ENCODE measurements at regions not wholly inside any gene's neighbourhood (a gene's known extent, or its start where the extent isn't known, plus 50 kb on each side); places are given as distances from the start of the nearest gene placed in this dataset.

DNA sequence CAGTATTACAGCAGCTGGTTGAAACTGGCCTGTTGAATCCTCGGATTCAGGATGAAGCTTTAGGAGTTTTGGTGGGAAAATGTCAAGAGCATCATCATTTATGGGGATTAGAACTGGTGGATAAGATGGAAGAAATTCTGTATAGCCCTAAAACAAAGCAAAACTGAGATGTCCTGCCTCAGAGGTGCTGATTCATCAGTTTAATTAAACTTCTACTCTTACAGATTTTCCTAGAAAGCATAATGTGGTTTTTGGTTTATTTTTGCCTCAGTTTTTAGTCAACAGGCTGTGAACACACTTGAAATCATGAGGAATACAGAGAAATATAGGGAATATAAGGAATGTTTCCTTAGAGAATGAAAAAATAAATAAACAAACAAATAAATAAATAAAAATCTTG lies 228.7 kb upstream of the POU3F2 start:
- DNase-seq (ENCODE audit: low read depth, low spot score) = no peak

DNA sequence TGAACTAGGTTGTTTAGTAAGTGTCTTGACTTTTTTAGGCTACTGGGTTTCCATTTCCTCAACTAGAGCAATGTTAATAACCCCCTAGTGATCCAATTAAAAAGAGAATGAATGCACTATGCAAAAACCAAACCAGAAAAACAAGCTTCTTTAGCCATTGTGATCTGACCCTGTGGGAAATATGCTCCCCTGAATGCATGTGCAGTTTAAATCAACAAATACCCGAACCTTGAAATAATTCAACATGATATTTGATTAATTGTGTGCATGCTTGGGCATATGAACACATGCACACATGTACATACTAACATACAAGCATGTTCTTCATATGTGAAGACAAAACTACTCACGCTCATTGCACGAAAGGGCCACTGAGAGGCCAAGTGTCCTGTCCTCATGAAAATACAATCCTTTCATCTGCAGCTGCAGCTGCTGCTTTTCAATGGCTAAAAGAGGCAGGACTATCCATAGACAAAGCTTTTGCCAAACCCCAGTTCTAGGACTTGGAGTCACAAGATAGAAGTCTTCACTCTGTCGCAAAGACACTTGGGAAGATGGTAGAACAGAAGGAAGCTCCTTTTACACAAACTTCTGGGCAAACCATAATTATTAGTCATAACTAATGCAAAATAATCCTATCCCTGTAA lies 207.1 kb upstream of the POU3F2 start:
- no peak for DNase-seq (ENCODE audit: low read depth, low spot score)

DNA sequence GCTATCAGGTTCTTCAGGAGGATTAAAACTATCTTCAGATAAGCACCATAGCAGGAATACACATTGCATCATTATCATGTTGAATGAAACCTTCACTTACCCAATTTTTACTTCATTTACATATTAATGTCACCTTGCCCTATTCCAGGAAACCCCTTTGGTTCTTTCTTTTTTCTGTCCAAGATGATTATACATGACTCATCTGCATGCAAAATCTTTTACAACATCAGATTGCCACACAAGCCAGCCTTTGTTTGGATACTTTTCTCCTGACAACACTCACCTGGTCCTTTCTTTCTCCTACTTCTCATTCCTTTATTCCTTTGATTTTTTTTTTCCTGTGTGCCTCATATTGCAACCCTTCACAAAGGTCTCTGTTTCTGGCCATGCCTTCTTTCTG lies 200.5 kb upstream of the POU3F2 start:
- no peak for DNase-seq (ENCODE audit: low read depth, low spot score)

DNA sequence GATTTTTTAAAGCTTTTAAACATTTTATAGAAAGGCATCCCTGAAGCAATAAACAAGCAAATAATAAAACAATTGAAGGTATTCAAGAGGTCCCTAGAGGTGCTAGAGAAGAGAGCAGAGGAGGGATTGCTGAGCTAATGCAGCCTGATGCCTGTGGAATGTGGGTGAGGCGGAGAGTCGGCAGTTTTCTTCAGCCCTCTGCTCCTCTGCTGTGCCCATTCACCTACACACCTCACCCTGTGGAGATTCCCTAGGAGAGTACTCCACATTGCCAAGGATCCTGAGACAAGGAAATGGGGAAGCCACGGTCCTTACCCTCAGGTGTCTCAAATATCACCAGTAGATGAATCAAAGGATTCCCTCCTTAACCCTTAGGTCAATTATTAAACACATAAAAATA lies 199.8 kb upstream of the POU3F2 start:
- peak; percentile 42 for DNase-seq (ENCODE audit: low read depth, low spot score)

DNA sequence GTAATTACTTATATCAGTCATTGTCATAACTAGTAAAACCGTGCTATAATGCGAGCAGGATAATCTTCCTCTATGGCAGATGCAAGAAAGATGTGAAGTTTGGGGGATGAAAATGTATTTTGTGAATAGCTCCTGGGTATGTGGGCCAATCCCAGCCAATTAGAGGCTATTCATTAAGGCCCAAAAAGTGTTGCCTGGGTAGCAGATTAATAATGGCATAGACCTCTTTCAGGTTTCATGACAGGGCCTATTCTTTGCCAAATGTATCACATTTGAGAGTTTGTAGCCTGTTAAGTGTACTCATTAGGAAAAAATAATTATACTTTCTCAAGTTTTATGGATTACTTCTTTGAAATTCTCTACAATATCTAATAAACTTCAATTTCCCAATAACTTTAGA lies 199.2 kb upstream of the POU3F2 start:
- no peak for DNase-seq (ENCODE audit: low read depth, low spot score)

DNA sequence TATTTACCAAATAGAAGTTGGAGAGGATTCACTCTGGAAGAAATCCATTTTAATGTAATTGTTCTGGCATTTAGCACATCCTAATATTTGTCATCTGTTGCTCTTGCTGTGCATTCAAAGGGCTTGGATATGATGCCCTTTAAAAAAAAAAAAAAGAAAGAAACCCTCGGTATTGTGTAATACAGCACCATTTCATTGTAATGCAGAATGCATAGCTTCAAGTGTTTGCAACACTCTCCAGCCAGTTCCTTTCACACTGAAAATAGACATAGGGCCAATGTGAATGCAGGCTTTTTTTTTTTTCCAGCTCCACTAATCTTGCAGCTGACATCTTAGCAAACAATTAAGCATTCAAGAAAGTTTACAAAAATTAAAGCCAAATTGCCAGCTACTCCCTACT lies 197.4 kb upstream of the POU3F2 start:
- no peak for DNase-seq (ENCODE audit: low read depth, low spot score)

DNA sequence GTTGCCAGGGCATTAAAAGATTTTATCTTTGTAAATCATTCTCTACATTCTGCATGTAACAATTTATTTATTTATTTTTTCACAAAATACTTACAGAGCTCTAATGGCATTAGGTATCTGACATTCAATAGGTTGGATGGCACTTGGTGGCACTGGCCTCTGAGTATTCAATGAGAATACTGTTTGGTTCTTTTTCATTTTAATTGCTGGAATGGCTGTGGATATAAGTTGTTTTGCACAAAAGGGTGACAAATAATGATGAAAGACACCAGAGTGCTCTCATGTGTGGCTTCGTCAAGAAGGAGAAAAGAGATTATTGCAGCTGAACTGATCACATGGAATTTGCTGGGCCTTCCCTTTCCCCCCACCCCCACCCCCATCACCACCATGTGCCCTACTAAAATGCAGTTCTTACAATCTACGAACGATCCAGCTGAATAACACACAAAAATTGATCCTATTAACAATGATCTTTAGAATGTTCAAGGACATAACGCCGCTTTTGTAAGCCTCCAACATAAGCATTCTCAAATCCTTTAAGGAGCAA lies 195.2 kb upstream of the POU3F2 start:
- no peak for DNase-seq (ENCODE audit: low read depth, low spot score)

DNA sequence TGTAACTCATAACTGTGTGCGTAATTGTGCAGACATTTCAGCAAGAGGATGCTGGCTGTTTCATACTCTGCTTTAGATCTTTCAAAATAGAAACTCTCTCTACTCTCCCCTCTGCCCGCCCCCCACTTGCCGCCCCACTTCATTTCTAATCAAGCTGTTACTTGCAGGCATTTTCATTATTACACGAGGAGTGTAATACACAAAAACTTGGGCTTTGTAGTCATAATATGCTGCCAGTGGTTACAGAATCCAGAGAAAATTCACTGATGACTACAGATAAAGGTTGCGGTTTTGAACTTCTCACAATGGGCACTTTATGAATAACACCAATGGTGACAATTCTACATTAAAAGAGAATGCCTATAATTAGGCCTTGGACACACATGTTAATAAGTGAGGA lies 194.0 kb upstream of the POU3F2 start:
- DNase-seq (ENCODE audit: low read depth, low spot score) = no peak

DNA sequence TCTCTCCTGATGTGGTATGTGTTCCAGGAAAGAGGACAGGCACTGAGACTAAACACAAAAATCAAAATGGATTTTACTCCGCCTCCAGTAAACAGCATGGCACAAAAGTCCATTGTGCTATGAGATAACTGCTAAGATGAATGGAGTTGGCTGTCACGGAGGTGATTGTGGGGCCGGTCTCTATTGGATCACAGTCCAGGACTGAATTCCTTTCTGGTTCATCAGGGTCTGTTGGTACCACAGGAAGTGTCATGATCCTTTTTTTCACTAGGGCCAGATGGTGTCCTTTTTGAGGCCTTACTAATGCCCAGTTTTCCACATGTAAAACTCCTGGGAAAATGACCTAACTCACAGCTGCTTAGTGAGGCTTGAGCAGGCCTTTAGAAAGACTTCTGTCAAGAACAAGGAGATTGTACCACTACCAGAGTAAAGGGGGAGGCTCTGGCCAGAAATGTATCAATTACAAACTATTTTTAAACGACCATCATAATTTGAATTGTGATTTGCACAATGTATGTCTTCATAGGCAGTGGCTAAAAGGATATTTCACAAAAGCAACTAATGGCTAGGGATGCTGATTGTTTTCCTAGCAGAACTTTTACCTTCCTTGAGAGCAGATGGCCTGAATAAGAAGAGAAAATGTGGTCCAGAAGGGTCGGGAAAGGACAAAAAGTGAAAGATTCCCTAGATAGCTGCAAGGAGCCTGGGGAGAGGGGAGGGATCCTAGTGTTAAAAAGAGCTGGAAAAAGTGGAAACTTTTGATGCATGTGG lies 192.2 kb upstream of the POU3F2 start:
- DNase-seq (ENCODE audit: low read depth, low spot score) = peak; percentile 17

DNA sequence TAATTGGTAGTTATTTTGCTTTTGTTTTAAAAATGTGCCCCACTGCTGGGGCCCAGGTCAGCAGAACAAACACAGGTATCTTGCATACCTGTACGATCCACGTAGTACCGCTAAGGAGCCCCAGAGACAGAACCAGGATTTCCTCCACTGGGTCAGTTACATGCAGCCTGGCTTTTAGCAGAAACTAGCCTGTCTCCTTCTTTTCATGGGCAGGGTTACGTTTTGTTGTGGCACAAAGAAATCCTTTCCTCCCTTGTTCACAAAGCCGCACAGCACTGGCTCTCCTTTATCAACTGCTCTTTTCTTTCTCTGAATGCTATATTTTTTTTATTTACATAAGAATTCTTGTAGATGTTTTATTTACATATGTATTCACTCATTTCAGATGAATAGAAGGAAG lies 190.3 kb upstream of the POU3F2 start:
- DNase-seq (ENCODE audit: low read depth, low spot score) = no peak

DNA sequence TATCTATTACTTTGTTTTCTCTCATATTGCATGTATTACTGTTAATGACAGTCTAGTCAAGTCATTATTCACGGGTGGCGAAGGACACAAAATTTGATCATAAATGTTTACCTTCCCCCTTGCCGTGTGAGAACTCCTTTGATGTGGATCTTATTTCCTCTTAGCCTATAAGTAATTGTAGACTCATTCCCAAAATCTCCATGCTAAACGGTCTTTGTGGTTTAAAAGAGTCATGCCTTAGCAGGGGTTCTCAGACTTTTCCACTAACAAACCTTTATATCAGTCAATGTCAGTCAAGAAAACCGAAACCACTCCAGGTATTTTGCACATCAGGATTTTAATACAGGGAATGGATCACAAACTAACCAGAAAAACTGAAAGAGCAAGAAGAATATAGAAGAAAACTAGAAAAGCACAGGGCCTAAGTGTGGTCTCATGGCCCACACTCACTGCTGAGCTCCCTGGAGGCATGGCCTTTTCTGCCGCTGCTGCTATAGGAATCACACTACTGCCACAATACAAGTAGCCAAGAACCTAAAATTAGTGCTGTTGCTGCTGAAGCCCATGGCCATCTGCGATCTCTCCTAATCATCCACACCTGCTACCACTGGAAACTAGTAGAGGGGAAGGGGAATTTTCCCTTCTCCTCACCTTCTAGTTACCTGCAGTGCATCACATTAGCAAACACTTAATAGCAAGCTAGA lies 186.0 kb upstream of the POU3F2 start:
- no peak for DNase-seq (ENCODE audit: low read depth, low spot score)

DNA sequence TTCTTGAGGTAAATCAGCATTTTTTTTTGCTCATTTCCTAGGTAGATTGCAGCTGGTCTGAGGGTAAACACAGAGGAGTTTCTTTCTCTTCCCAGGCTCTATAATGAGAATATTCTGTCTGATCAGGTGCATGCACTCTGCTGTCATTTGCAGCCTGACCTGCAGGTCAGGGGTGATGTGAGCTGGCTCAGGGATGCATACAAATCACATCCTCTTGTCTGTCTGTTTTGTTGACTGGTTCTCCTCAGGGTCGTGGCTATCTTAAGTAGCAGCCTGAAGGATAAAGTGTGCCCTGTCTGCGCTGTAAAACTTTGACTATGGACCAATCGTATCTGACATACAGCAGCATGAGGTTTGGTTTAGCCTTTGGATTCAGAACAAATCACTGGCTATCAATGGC lies 183.4 kb upstream of the POU3F2 start:
- DNase-seq (ENCODE audit: low read depth, low spot score) = no peak

DNA sequence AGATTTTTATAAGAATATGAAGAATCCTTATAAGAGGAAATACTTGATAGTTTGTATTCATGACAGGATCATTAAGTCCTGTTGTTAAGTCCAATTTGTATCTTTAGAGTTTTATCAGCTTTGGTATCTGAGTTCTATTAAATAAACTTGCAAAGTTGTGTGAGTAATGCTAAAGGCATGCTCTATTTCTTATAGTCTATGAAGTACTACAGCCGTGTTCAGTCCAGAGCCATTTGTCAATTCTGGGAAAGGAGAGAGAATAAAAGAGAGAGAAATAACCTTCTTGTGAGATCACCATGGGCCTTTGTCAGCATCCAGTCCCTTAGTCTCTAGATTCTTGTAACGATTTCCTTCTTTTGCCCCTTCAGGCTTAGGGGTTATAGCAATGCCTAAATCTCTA lies 181.2 kb upstream of the POU3F2 start:
- no peak for DNase-seq (ENCODE audit: low read depth, low spot score)

DNA sequence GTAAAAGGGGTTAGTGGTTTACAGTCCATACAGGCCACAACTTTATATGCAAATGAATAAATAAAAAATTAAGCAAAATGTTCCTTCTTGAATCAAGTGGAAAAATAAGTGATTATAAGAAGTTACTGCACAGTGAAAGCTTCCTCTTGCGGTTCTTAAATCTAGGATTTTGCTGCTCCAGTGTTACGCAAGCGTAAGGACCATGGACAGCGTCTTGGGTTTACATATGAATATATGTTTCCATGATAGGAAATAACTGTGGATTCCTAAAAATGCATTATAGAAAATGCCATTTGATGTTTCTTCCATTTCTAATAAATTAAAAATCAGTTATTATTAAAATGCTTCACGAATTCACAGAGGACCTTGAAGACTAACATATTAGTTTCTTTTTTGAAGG lies 176.6 kb upstream of the POU3F2 start:
- no peak for DNase-seq (ENCODE audit: low read depth, low spot score)

DNA sequence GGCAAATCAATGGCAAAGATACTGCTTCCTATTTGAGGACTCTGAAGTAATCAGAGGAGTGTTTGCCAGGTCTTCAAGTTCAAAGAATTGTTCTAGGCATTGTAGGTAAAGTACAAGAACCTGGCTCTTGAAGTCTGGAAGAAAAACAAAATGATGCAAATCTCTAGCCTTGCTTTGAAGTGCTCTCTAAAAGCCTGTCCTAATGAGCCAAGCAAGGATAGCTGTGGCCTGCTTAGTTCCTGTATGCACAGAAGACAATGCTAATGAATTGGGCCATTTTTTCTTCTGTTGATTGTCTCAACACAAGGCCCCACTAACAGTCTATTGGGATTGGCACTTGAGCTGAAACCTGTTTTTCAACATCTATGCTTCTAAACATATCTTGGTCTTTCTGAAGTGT lies 165.0 kb upstream of the POU3F2 start:
- peak; percentile 52 for DNase-seq (ENCODE audit: low read depth, low spot score)

DNA sequence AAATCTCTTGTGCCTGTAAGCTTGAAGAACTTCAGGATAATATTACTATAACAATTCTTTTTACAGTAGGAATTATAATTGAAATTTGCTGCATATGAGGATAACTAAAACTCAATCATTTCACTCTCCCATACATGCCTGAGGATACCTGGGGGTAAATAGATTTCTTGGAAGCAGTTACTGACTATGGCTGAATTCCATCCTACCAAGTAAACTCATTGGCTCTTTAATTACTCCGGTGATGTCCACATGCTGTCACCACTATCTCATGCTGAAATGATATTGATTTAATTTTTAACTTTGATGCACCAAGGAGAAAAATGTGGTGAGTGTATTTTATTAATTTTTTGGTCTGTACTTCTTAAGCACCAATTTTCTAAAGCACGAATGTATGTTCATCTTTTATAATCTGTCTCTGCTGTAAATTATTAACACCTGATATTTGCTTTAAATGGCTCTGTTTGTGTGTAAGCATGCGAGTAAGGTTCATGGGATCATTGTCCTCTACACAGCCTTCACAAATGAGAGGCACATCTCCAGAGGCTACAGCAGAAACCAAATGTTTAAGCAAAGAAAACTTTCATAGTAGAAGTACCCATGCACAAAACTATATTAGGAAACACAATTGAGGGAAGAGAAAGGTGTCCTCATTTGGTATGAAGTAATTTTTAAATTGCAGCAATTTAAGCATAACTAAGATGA lies 164.2 kb upstream of the POU3F2 start:
- DNase-seq (ENCODE audit: low read depth, low spot score) = no peak

DNA sequence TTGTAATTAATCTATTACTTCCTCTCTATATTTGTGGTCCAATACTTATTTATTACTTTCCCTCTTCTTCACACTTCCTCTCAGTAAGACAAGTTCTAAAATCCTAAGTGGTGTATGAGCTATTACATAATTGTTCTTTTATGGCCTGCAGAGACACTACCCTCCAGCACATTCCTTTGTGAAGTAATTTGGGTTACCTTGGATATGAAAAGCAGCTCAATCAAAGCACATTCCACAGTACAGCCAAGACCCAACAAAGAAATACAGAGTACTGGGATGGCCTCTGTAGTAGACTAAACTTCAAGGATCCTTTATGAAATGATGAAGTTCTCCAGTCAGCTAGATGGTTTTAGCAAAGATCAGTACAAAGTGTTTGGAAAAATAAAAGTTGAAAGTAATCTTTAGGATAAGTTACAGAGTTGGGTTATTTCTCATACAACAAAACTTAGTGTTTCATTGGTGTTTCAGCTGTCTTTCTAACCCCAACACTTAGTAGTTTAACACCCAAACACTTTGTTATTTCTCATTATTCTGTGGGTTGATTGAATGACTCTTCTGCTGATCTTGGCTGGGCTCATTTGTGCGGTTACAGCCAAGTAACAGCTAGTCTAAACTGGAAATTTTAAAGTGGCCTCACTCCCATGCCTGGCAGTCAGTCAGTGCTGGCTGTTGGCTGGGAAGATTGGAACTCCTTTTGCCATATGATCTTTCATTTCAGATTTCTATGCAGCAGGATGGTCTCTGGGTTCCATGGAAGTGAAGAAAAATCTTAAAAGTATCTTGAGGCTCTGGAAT lies 161.5 kb upstream of the POU3F2 start:
- DNase-seq (ENCODE audit: low read depth, low spot score) = peak; percentile 48

DNA sequence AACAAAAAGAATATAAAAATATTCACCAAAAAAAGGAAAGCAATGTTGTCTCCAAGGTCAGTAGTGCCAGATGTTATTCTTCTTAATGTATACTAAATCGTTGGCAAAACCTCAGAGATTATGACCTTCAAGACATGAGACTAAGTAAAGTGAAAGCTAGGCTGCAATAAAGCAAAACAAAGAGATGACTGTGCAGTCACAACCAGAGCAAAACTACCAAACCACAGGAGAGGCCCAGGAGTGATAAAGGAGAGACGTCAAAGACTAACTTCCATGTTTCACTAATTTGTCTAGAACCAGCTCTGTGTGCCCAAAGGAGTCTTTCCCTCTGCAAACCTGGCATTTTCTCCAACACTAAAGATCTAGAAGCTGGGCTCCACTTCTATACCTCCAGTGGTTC lies 155.9 kb upstream of the POU3F2 start:
- no peak for DNase-seq (ENCODE audit: low read depth, low spot score)

DNA sequence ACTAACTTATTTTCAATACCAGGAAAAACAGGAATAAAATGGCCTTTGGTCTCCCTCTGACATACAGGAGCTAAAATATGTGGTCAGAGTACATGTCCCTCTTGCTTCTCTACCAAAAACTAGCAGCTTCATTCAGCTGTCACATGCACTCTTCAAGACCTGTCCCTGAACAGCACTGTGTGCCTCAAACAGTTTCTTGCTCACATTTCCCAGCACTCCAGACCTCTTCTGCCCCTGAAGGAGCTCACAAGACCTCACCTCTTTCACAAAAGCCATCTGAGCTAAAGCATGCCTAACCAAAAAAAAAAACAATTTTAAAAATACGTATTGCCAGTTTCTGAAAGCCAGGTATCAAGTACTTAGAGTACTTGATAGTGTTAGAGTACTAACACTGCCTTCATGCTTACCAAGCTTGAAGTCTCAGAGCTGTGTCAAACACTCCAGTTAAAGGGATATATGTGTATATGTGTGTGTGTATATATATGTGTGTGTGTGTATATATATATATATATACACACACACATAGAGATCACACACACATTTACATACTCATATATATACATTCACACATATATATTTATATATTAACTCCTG lies 148.3 kb upstream of the POU3F2 start:
- DNase-seq (ENCODE audit: low read depth, low spot score) = no peak

DNA sequence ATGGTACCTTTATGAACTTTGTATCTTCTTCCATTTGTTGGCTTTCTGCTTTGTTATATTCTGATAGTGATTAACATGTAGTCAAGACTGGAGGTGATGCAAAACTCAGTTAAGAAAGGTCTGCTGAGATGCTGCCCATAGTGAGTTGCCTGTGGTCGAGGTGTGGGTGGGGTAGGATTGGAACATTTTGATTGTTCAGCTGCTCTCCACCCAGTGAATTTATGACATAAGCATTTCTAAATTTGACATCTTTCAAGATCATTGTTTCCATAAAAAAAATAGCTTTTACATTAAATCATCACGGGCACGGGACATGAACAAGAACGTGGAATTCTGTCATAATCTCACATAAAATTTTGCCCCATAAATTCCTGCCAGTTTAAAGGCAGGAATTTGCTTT lies 146.6 kb upstream of the POU3F2 start:
- DNase-seq (ENCODE audit: low read depth, low spot score) = no peak
